H9 (cell line): ENCODE measurements at regions not wholly inside any gene's neighbourhood (a gene's known extent, or its start where the extent isn't known, plus 50 kb on each side); places are given as distances from the start of the nearest gene placed in this dataset.

Experiments used
- DNase-seq: peaks from one replicate; pipeline ENCODE4 v3.0.0-alpha.2; 2017
- H2AFZ ChIP-seq: one replicate; pipeline ENCODE4 v1.6.1; 2013; ENCODE audit warnings: mild to moderate bottlenecking, low read length, control low read depth, moderate library complexity
- H2AK5ac ChIP-seq: 2 replicates; pipeline ENCODE4 v1.6.1; 2013; ENCODE audit warnings: low read length, control low read depth, mixed read lengths; ENCODE audit not compliant: insufficient read length
- H2BK120ac ChIP-seq: one replicate; pipeline ENCODE4 v1.6.1; 2013; ENCODE audit warnings: low read depth, mild to moderate bottlenecking, low read length, control low read depth, inconsistent platforms; ENCODE audit not compliant: poor library complexity, severe bottlenecking
- H2BK12ac ChIP-seq: 2 replicates; pipeline ENCODE4 v1.6.1; 2013; ENCODE audit warnings: low read length, control low read depth, mixed read lengths, low read depth; ENCODE audit not compliant: insufficient read length
- H2BK15ac ChIP-seq: 2 replicates; pipeline ENCODE4 v1.6.1; 2013; ENCODE audit warnings: low read depth, low read length, control low read depth
- H2BK20ac ChIP-seq: one replicate; pipeline ENCODE4 v1.6.1; 2013; ENCODE audit warnings: low read depth, mild to moderate bottlenecking, low read length, control low read depth, inconsistent platforms; ENCODE audit not compliant: poor library complexity, severe bottlenecking
- H2BK5ac ChIP-seq: 2 replicates; pipeline ENCODE4 v1.6.1; 2013; ENCODE audit warnings: low read length, control low read depth, mixed read lengths; ENCODE audit not compliant: insufficient read length
- H3K14ac ChIP-seq: 2 replicates; pipeline ENCODE4 v1.6.1; 2013; ENCODE audit warnings: low read length, control low read depth; ENCODE audit not compliant: insufficient read depth
- H3K18ac ChIP-seq: 2 replicates; pipeline ENCODE4 v1.6.1; 2013; ENCODE audit warnings: low read depth, mild to moderate bottlenecking, mixed read lengths, low read length, control low read depth; ENCODE audit not compliant: insufficient read length
- H3K23ac ChIP-seq: 2 replicates; pipeline ENCODE4 v1.6.1; 2013; ENCODE audit warnings: low read length, control low read depth, mixed read lengths, low read depth; ENCODE audit not compliant: insufficient read length
- H3K23me2 ChIP-seq: 2 replicates; pipeline ENCODE4 v1.6.1; 2013; ENCODE audit warnings: low read depth, mild to moderate bottlenecking, mixed read lengths, low read length, control low read depth; ENCODE audit not compliant: insufficient read length, poor library complexity, severe bottlenecking
- H3K27ac ChIP-seq: 2 replicates; pipeline ENCODE4 v1.5.1; 2013; ENCODE audit warnings: low read length, control low read depth, mixed read lengths, low read depth; ENCODE audit not compliant: insufficient read length
- H3K27me3 ChIP-seq: 2 replicates; pipeline ENCODE4 v1.6.1; 2013; ENCODE audit warnings: low read length, control low read depth, inconsistent platforms; ENCODE audit not compliant: insufficient read depth
- H3K4ac ChIP-seq: 2 replicates; pipeline ENCODE4 v1.6.1; 2013; ENCODE audit warnings: low read depth, mild to moderate bottlenecking, control low read depth, inconsistent platforms, low read length, moderate library complexity
- H3K4me1 ChIP-seq: 2 replicates; pipeline ENCODE4 v1.6.1; 2013; ENCODE audit warnings: low read length, control low read depth, inconsistent platforms; ENCODE audit not compliant: insufficient read depth
- H3K4me2 ChIP-seq: 2 replicates; pipeline ENCODE4 v1.6.1; 2013; ENCODE audit warnings: low read length, control low read depth, mixed read lengths; ENCODE audit not compliant: insufficient read length, insufficient read depth
- H3K56ac ChIP-seq: 2 replicates; pipeline ENCODE4 v1.6.1; 2013; ENCODE audit warnings: low read depth, mild to moderate bottlenecking, mixed read lengths, low read length, control low read depth; ENCODE audit not compliant: insufficient read length
- H3K79me1 ChIP-seq: 2 replicates; pipeline ENCODE4 v1.6.1; 2013; ENCODE audit warnings: low read depth, mild to moderate bottlenecking, moderate library complexity, low read length, control low read depth, inconsistent platforms; ENCODE audit not compliant: insufficient read depth, poor library complexity, severe bottlenecking
- H3K79me2 ChIP-seq: 2 replicates; pipeline ENCODE4 v1.6.1; 2013; ENCODE audit warnings: low read length, control low read depth, inconsistent platforms; ENCODE audit not compliant: insufficient read depth
- H3K9ac ChIP-seq: 2 replicates; pipeline ENCODE4 v1.6.1; 2013; ENCODE audit warnings: low read length, control low read depth, mixed read lengths; ENCODE audit not compliant: insufficient read length; ENCODE audit errors: extremely low read depth
- H3K9me3 ChIP-seq: one replicate; pipeline ENCODE4 v1.6.1; 2013; ENCODE audit warnings: low read depth, low read length, inconsistent platforms; ENCODE audit not compliant: control insufficient read depth
- H3T11ph ChIP-seq: one replicate; pipeline ENCODE4 v1.6.1; 2013; ENCODE audit warnings: mild to moderate bottlenecking, low read length, control low read depth, inconsistent platforms
- H4K20me1 ChIP-seq: one replicate; pipeline ENCODE4 v1.6.1; 2013; ENCODE audit not compliant: control insufficient read depth, insufficient read length, insufficient read depth
- H4K5ac ChIP-seq: 2 replicates; pipeline ENCODE4 v1.6.1; 2013; ENCODE audit warnings: low read depth, mild to moderate bottlenecking, mixed read lengths, low read length, control low read depth; ENCODE audit not compliant: insufficient read length
- H4K8ac ChIP-seq: replicated peaks from 2 replicates; pipeline ENCODE4 v1.6.1; 2013; ENCODE audit warnings: low read length, control low read depth, mixed read lengths, low read depth; ENCODE audit not compliant: insufficient read length
- H4K91ac ChIP-seq: 2 replicates; pipeline ENCODE4 v1.6.1; 2013; ENCODE audit warnings: low read depth, mild to moderate bottlenecking, moderate library complexity, mixed read lengths, low read length, control low read depth; ENCODE audit not compliant: insufficient read length
- H3K27ac Mint-ChIP-seq, 3 experiments: 2 replicates in 2 of 3; 3 replicates in 1 of 3; pipeline ENCODE4 v1.8.0; 2020 to 2021; ENCODE audit warnings: mixed read lengths in 3 of 3, mild to moderate bottlenecking in 1 of 3, moderate library complexity in 1 of 3
- H3K27me3 Mint-ChIP-seq: 2 replicates; pipeline ENCODE4 v1.8.0; 2021; ENCODE audit warnings: low read depth, mild to moderate bottlenecking, moderate library complexity, mixed read lengths
- H3K36me3 Mint-ChIP-seq, 3 experiments: 2 replicates in 2 of 3; 3 replicates in 1 of 3; pipeline ENCODE4 v1.8.0; 2020 to 2021; ENCODE audit warnings: low read depth in 3 of 3, mixed read lengths in 3 of 3; ENCODE audit not compliant: insufficient read depth in 1 of 3
- H3K4me1 Mint-ChIP-seq, 2 experiments: 2 replicates each; pipeline ENCODE4 v1.8.0; 2020; ENCODE audit warnings: mixed read lengths in 2 of 2
- H3K4me3 Mint-ChIP-seq, 2 experiments: 2 replicates in 1 of 2; 3 replicates in 1 of 2; pipeline ENCODE4 v1.8.0; 2020 to 2021; ENCODE audit warnings: mild to moderate bottlenecking in 2 of 2, mixed read lengths in 2 of 2, moderate library complexity in 1 of 2
- H3K9me3 Mint-ChIP-seq, 2 experiments: 2 replicates in 1 of 2; 3 replicates in 1 of 2; pipeline ENCODE4 v1.8.0; 2020; ENCODE audit warnings: mild to moderate bottlenecking in 2 of 2, mixed read lengths in 2 of 2, moderate library complexity in 1 of 2
- WGBS: extraction: QIAGEN DNeasy Blood & Tissue Kit; methylation state at CpG from one replicate; pipeline ENCODE4 v1.1.7; 2013; ENCODE audit warnings: missing lambda C conversion rate, low lambda C conversion rate, mixed read lengths; ENCODE audit not compliant: insufficient read length; ENCODE audit errors: extremely low coverage; 5-methylcytosine and 5-hydroxymethylcytosine counted together
- TF ChIP-seq, protein P1 (sequence below): fragments of 200-600 bp; sonication (generic); conservative IDR thresholded peaks from 3 replicates; pipeline ENCODE4 v1.8.0; 2021; ENCODE audit warnings: antibody characterized with exemption, mild to moderate bottlenecking

DNA sequence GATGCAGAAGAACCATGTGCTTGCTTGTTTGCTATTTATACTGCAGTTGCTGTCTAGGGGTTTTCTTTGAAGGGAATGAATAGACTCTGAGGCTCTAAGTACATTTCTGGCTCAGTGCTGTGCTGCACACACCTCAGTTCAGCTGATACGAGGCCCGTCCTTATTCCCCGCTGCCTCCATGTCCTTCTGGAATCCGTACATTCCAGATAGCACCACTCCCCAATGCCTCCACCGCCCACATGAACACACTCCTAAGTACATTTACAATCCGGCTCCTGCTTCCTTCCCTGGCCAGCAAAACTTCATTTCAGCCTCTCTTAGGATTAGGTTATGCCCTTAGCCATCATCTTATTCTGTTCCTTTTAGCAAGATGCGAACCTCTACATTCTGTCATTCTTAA is 57.1 kb downstream of the KCNC4 start:
- Histone ChIP-seq H3K9me3 (no peaks in the 10 kb centered on the region), H4K20me1 (no peaks in the 10 kb centered on the region), H3T11ph (no peak overlapping the region), H3K4me1 (no peaks in the 10 kb centered on the region), H3K27me3 (no peaks in the 10 kb centered on the region), H3K79me1 (no peaks in the 10 kb centered on the region), H2BK12ac (no peak overlapping the region), H3K56ac (no peak overlapping the region), H3K79me2 (no peaks in the 10 kb centered on the region), H2BK20ac (no peak overlapping the region), H3K27ac (no peak overlapping the region), H4K91ac (no peak overlapping the region), H3K23me2 (no peaks in the 10 kb centered on the region), H2BK120ac (no peak overlapping the region), H4K8ac (no peak overlapping the region), H3K4ac (no peak overlapping the region), H3K18ac (no peak overlapping the region), H2BK15ac (no peak overlapping the region), H4K5ac (no peak overlapping the region), H2AFZ (no peak overlapping the region), H3K9ac (no peak overlapping the region), H3K14ac (no peak overlapping the region), H3K4me2 (no peak overlapping the region), H2AK5ac (no peak overlapping the region), H3K23ac (no peak overlapping the region), H2BK5ac (no peak overlapping the region)
- Mint-ChIP-seq H3K27ac (no peak overlapping the region; a peak in 1 of 7 replicates), H3K4me1 (peaks cover 21 to 33% of the 10 kb centered on the region in 2 experiments), H3K9me3 (no peaks in the 10 kb centered on the region), H3K27me3 (peaks cover 5% of the 10 kb centered on the region), H3K4me3 (no peak overlapping the region), H3K36me3 (no peaks in the 10 kb centered on the region)
- no CpG with 5 or more reads among the region's 7 CpGs for WGBS
- DNase-seq, result no peak
- TF ChIP-seq, protein P1, sequence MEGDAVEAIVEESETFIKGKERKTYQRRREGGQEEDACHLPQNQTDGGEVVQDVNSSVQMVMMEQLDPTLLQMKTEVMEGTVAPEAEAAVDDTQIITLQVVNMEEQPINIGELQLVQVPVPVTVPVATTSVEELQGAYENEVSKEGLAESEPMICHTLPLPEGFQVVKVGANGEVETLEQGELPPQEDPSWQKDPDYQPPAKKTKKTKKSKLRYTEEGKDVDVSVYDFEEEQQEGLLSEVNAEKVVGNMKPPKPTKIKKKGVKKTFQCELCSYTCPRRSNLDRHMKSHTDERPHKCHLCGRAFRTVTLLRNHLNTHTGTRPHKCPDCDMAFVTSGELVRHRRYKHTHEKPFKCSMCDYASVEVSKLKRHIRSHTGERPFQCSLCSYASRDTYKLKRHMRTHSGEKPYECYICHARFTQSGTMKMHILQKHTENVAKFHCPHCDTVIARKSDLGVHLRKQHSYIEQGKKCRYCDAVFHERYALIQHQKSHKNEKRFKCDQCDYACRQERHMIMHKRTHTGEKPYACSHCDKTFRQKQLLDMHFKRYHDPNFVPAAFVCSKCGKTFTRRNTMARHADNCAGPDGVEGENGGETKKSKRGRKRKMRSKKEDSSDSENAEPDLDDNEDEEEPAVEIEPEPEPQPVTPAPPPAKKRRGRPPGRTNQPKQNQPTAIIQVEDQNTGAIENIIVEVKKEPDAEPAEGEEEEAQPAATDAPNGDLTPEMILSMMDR, result no peak
